Smooth muscle cell (in vitro differentiated cells): ENCODE measurements at regions not wholly inside any gene's neighbourhood (a gene's known extent, or its start where the extent isn't known, plus 50 kb on each side); places are given as distances from the start of the nearest gene placed in this dataset.
"Not testable (repeated sequence)": the region's sequence is repeated elsewhere in the genome, so short reads cannot be mapped to it uniquely, and the experiment has no call there.

Experiments
- DNase-seq: peaks from one replicate; lab custom pipeline; 2025; ENCODE audit not compliant: unreplicated experiment; lab: John Stamatoyannopoulos, UW
- H2AFZ ChIP-seq: fragments of 200-600 bp; sonication (generic); 2 replicates; pipeline ENCODE4 v1.6.0; 2016; ENCODE audit warnings: antibody characterized with exemption, low read depth, mild to moderate bottlenecking
- H3F3A ChIP-seq: fragments of 200-600 bp; sonication (generic); 2 replicates; pipeline ENCODE4 v1.6.0; 2017; ENCODE audit warnings: antibody characterized with exemption, low read depth
- H3K27ac ChIP-seq: fragments of 200-600 bp; sonication (generic); 2 replicates; pipeline ENCODE4 v1.5.1; 2016; ENCODE audit warnings: low read depth, mild to moderate bottlenecking
- H3K27me3 ChIP-seq: fragments of 200-600 bp; sonication (generic); 2 replicates; pipeline ENCODE4 v1.6.1; 2016; ENCODE audit warnings: low read depth, mild to moderate bottlenecking
- H3K36me3 ChIP-seq: fragments of 200-600 bp; sonication (generic); 2 replicates; pipeline ENCODE4 v1.5.1; 2016; ENCODE audit warnings: low read depth
- H3K4me1 ChIP-seq: fragments of 200-600 bp; sonication (generic); 2 replicates; pipeline ENCODE4 v1.5.1; 2016; ENCODE audit warnings: low read depth
- H3K4me2 ChIP-seq: fragments of 200-600 bp; sonication (generic); 2 replicates; pipeline ENCODE4 v1.6.0; 2016; ENCODE audit warnings: mild to moderate bottlenecking
- H3K4me3 ChIP-seq: fragments of 200-600 bp; sonication (generic); 2 replicates; pipeline ENCODE4 v1.5.1; 2016; ENCODE audit warnings: mild to moderate bottlenecking
- H3K79me2 ChIP-seq: fragments of 200-600 bp; sonication (generic); 2 replicates; pipeline ENCODE4 v1.6.0; 2016; ENCODE audit warnings: low read depth, mild to moderate bottlenecking
- H3K9ac ChIP-seq: fragments of 200-600 bp; sonication (generic); 2 replicates; pipeline ENCODE4 v1.6.0; 2016; ENCODE audit warnings: low read depth
- H3K9me3 ChIP-seq: fragments of 200-600 bp; sonication (generic); replicated peaks from 2 replicates; pipeline ENCODE4 v1.5.1; 2016; ENCODE audit warnings: low read depth
- H4K20me1 ChIP-seq: fragments of 200-600 bp; sonication (generic); 2 replicates; pipeline ENCODE4 v1.6.0; 2016; ENCODE audit warnings: low read depth
- CTCF ChIP-seq: fragments of 200-600 bp; sonication (generic); IDR thresholded peaks from 2 replicates; pipeline ENCODE4 v1.5.1; 2017; ENCODE audit warnings: borderline replicate concordance, mild to moderate bottlenecking, antibody characterized with exemption; ENCODE audit not compliant: insufficient read depth, poor library complexity, severe bottlenecking
- WGBS: methylation state at CpG from one replicate; pipeline ENCODE4 v1.1.7; 2016; ENCODE audit warnings: low lambda C conversion rate; 5-methylcytosine and 5-hydroxymethylcytosine counted together

GRCh38 chr5:10886497-10886896 lies 125.5 kb upstream of the DAP start:
- no peak for DNase-seq
- Histone ChIP-seq H3F3A (no peaks in the 10 kb centered on the region), H4K20me1 (no peaks in the 10 kb centered on the region), H2AFZ (no peak overlapping the region), H3K4me3 (no peak overlapping the region), H3K9me3 (no peaks in the 10 kb centered on the region), H3K27me3 (peaks cover 2% of the 10 kb centered on the region), H3K79me2 (no peaks in the 10 kb centered on the region), H3K4me1 (peaks cover 3% of the 10 kb centered on the region), H3K36me3 (no peaks in the 10 kb centered on the region), H3K9ac (no peak overlapping the region), H3K4me2 (no peak overlapping the region), H3K27ac (no peak overlapping the region)
- WGBS: 96% methylated on average over 2 of the region's 2 CpGs
- no peak for TF ChIP-seq CTCF

DNA sequence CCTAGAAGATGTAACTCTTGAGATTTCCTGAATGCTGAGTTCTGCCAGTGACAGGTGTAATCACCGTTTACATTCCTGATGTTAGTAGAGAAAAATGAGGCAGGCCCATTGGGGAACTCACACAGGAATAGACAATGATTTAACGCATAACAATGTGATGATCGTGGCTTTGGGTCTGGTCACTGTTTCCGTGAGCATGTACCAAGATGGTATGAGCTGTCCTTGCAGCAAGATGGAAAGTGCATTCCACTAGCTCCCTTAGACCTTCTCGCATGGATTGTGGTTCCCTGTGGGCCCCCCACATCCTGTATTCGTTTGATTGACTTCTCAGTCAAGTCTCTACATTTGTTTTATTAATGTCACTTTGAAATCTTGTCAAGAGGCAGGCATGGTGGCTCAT lies 124.0 kb upstream of the DAP start:
- Histone ChIP-seq H3K27ac (no peak overlapping the region), H3F3A (no peaks in the 10 kb centered on the region), H3K4me2 (no peak overlapping the region), H3K9ac (no peak overlapping the region), H3K4me3 (no peak overlapping the region), H3K36me3 (no peaks in the 10 kb centered on the region), H3K27me3 (peaks cover 5% of the 10 kb centered on the region), H3K79me2 (no peaks in the 10 kb centered on the region), H4K20me1 (no peaks in the 10 kb centered on the region), H3K9me3 (no peaks in the 10 kb centered on the region), H3K4me1 (peaks cover 3% of the 10 kb centered on the region), H2AFZ (no peak overlapping the region)
- no peak for TF ChIP-seq CTCF
- 55% methylated on average over 6 of the region's 6 CpGs for WGBS
- no peak for DNase-seq

DNA sequence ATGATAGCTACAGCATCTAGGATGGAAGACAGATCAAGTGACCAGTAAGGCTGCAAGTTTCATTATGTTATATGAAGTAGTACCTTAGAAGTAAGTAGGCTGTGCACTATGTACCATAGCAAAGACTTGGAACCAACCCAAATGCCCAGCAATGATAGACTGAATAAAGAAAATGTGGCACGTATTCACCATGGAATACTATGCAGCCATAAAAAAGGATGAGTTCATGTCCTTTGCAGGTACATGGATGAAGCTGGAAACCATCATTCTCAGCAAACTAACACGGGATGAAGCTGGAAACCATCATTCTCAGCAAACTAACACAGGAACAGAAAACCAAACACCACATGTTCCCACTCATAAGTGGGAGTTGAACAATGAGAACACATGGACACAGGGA lies 122.9 kb upstream of the DAP start:
- not testable (repeated sequence) for H3K36me3 ChIP-seq, H3K4me3 ChIP-seq, DNase-seq, H3K27me3 ChIP-seq, H4K20me1 ChIP-seq, H2AFZ ChIP-seq, H3K9ac ChIP-seq, H3K27ac ChIP-seq, H3K9me3 ChIP-seq, H3K4me1 ChIP-seq, H3K79me2 ChIP-seq, H3F3A ChIP-seq, H3K4me2 ChIP-seq
- WGBS: 85% methylated on average over 2 of the region's 2 CpGs

- Histone ChIP-seq H3K36me3 (no peaks in the 10 kb centered on the region), H3K4me3 (no peak overlapping the region), H4K20me1 (no peaks in the 10 kb centered on the region), H3K79me2 (no peaks in the 10 kb centered on the region), H3K27ac (no peak overlapping the region), H3K9ac (no peak overlapping the region), H3K9me3 (no peaks in the 10 kb centered on the region), H3K27me3 (peaks cover 5% of the 10 kb centered on the region), H3K4me1 (peaks cover 3% of the 10 kb centered on the region), H3F3A (no peaks in the 10 kb centered on the region), H3K4me2 (no peak overlapping the region), H2AFZ (no peak overlapping the region)
- no peak for DNase-seq
- 82% methylated on average over 4 of the region's 4 CpGs for WGBS
- TF ChIP-seq CTCF: no peak
Observed at GRCh38 chr5:10880934-10881333, 119.9 kb upstream of the DAP start.

GRCh38 chr5:10876996-10877395 lies 116.0 kb upstream of the DAP start:
- not testable (repeated sequence) for H2AFZ ChIP-seq, H3K9ac ChIP-seq, H3K4me2 ChIP-seq, H3K79me2 ChIP-seq, H4K20me1 ChIP-seq, H3K9me3 ChIP-seq, H3K27me3 ChIP-seq, DNase-seq, H3K27ac ChIP-seq, H3K36me3 ChIP-seq, H3F3A ChIP-seq, H3K4me3 ChIP-seq, H3K4me1 ChIP-seq
- WGBS: 82% methylated on average over 4 of the region's 4 CpGs
